ENCODE measurements at regions not wholly inside any gene's neighbourhood (a gene's known extent, or its start where the extent isn't known, plus 50 kb on each side); places are given as distances from the start of the nearest gene placed in this dataset.

DNA sequence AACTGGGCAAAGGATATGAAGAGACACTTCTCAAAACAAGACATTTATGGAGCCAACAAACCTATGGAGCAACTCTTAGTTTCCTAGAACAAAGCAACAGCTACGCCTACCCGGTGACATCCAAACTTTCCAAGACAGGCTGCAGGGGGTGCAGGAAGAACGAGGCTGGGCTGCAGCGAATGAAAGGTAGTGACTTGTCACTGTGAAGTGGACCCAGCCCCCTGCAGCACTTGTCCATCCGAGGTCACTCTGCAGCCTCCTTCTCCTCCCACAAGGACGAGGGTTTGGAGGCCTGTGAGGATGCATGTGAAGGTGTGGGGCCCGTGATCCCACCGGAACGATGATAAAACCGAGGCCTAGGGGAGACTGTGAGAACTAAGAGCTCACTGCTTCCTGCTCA, 192.6 kb upstream of the RPL38 start:
- TF ChIP-seq CTCF (IDR thresholded peaks at IDR 0.05; ENCODE audit: poor library complexity, severe bottlenecking): no peak
- TF ChIP-seq EP300 (conservative IDR thresholded peaks at IDR 0.05; ENCODE audit: poor library complexity, severe bottlenecking): no peak

Measured in neural cell (in vitro differentiated cells).